Stomach (tissue), 4 donors: ENCODE measurements at regions not wholly inside any gene's neighbourhood (a gene's known extent, or its start where the extent isn't known, plus 50 kb on each side); places are given as distances from the start of the nearest gene placed in this dataset.

Experiments
- POLR2A ChIP-seq, 4 donors: fragments of 450-650 bp; IDR thresholded peaks; one replicate each; pipeline ENCODE4 v1.6.1; 2016; ENCODE audit warnings: antibody characterized with exemption in 4 of 4, control low read depth in 2 of 4, mild to moderate bottlenecking in 1 of 4, moderate library complexity in 1 of 4
- TF ChIP-seq, protein P1 (sequence below), 7 experiments: fragments of 450-650 bp in 4 of 7; fragments of 200-600 bp in 3 of 7; sonication (generic) in 3 of 7; IDR thresholded peaks; one replicate each; pipeline ENCODE4 v1.5.1; 2016 to 2019; ENCODE audit warnings: antibody characterized with exemption in 7 of 7, control low read depth in 2 of 7, mild to moderate bottlenecking in 1 of 7

DNA sequence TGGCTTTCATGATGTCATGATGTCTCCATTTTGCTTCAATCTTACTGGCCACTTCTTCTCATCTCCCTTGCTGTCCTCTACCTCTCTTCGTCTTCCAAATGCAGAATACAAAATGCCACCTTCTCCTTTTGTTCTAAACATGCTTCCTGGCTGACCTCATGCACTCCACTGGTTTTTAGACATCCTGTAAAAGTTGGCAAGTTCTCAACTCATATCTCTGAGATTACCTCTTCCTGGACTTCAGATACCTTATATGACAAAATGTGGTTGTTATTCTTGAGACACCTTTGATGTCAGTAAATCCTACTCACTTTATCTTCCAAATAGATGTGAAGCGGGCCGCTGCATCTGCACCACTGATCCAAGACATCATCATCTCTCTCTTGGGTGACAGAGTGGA, 212.7 kb upstream of the FOXA2 start:
- TF ChIP-seq, protein P1, sequence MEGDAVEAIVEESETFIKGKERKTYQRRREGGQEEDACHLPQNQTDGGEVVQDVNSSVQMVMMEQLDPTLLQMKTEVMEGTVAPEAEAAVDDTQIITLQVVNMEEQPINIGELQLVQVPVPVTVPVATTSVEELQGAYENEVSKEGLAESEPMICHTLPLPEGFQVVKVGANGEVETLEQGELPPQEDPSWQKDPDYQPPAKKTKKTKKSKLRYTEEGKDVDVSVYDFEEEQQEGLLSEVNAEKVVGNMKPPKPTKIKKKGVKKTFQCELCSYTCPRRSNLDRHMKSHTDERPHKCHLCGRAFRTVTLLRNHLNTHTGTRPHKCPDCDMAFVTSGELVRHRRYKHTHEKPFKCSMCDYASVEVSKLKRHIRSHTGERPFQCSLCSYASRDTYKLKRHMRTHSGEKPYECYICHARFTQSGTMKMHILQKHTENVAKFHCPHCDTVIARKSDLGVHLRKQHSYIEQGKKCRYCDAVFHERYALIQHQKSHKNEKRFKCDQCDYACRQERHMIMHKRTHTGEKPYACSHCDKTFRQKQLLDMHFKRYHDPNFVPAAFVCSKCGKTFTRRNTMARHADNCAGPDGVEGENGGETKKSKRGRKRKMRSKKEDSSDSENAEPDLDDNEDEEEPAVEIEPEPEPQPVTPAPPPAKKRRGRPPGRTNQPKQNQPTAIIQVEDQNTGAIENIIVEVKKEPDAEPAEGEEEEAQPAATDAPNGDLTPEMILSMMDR (IDR thresholded peaks at IDR 0.05) = no peak
- no peak for TF ChIP-seq POLR2A (IDR thresholded peaks at IDR 0.05)
